Naive thymus-derived CD8-positive, alpha-beta T cell (primary cell): ENCODE measurements at regions not wholly inside any gene's neighbourhood (a gene's known extent, or its start where the extent isn't known, plus 50 kb on each side); places are given as distances from the start of the nearest gene placed in this dataset.

Source experiments
- ATAC-seq, 2 donors: fragments of 150-1000 bp; cut with Tn5 transposase in 1 of 2; sonication (Bioruptor Pico), chemical (Tn5 transposase) in 1 of 2; 1 replicate in 1 of 2; 2 replicates in 1 of 2; pipeline ENCODE4 v1.10.0; 2021; ENCODE audit warnings: mild to moderate bottlenecking in 2 of 2, moderate library complexity in 2 of 2
- POLR2A ChIA-PET: fragments of 350-600 bp; sonication (Branson Sonifier 250); formaldehyde crosslinking; loops from one replicate; lab custom pipeline; 2021; ENCODE audit warnings: antibody characterized with exemption; lab: Charles Lee
- DNase-seq, 10 donors: peaks; one replicate each; pipeline versions ENCODE4 v3.0.0 to v3.0.0-alpha.2; 2020 to 2022
- H3K27ac Mint-ChIP-seq, 10 donors: one replicate each; pipeline ENCODE4 v1.8.0; 2020 to 2022; ENCODE audit warnings: mild to moderate bottlenecking in 10 of 10, mixed read lengths in 10 of 10, moderate library complexity in 4 of 10, inconsistent platforms in 1 of 10
- H3K27me3 Mint-ChIP-seq, 5 donors: one replicate each; pipeline ENCODE4 v1.8.0; 2021 to 2022; ENCODE audit warnings: mixed read lengths in 5 of 5
- H3K36me3 Mint-ChIP-seq, 3 donors: one replicate each; pipeline ENCODE4 v1.8.0; 2020 to 2022; ENCODE audit warnings: mixed read lengths in 3 of 3, mild to moderate bottlenecking in 2 of 3, inconsistent platforms in 1 of 3
- H3K4me1 Mint-ChIP-seq, 4 donors: one replicate each; pipeline ENCODE4 v1.8.0; 2021 to 2022; ENCODE audit warnings: mixed read lengths in 4 of 4
- H3K4me3 Mint-ChIP-seq, 10 donors: one replicate each; pipeline ENCODE4 v1.8.0; 2020 to 2022; ENCODE audit warnings: mild to moderate bottlenecking in 10 of 10, mixed read lengths in 10 of 10, moderate library complexity in 6 of 10, inconsistent platforms in 1 of 10
- H3K9me3 Mint-ChIP-seq, 9 donors: one replicate each; pipeline ENCODE4 v1.8.0; 2020 to 2022; ENCODE audit warnings: mixed read lengths in 9 of 9, mild to moderate bottlenecking in 3 of 9, inconsistent platforms in 1 of 9, moderate library complexity in 1 of 9

DNA sequence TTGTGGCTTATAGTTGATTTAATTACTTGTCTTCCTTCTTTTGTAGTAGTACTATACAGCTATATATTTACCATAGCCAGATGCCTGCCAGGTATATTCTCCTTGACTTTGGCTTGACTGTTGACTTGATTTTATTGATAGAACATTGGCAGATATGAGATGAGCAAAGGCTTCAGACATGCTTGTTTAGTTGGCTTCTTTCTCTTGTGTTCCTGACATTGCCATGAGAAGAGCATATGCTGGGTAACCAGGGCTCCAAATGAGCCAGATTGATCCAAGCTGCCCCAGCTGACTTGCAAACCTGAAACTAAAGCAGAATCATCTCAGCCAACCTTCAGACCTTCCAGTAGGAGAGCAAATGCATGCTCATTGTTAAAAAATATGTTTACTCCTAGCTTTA, 508.1 kb upstream of the BTBD3 start:
- no peaks in the 10 kb centered on the region for H3K4me1 Mint-ChIP-seq
- POLR2A ChIA-PET: no interaction called here
- H3K27ac Mint-ChIP-seq: no peak overlapping the region
- H3K36me3 Mint-ChIP-seq: no peaks in the 10 kb centered on the region
- ATAC-seq (no peak), DNase-seq (no peak)
- H3K9me3 Mint-ChIP-seq: peaks cover 0 to 33% (median 7%) of the 10 kb centered on the region in 9 donors
- no peak overlapping the region for H3K4me3 Mint-ChIP-seq
- no peaks in the 10 kb centered on the region for H3K27me3 Mint-ChIP-seq

DNA sequence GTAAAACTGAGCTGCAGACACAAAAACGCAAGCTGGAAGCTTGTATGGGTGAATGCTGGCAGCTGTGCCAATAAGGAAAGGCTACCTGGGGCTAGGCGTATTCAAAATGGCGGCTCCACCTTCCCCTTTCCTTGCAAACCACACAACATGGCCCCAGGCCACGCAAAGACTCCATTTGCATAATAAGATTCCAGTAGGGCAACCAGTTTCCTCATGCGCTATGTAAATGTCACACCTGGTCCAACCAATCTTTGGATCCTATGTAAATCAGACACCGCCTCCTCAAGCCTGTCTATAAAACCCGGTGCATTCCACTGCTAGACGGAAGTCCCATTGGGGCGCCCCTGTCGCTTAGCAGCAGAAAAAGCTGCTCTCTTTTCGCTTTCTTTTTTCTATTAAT, 505.9 kb upstream of the BTBD3 start:
- H3K9me3 Mint-ChIP-seq: peaks cover 0 to 33% (median 7%) of the 10 kb centered on the region in 9 donors
- H3K4me1 Mint-ChIP-seq: no peaks in the 10 kb centered on the region
- H3K27ac Mint-ChIP-seq: no peak overlapping the region
- no peaks in the 10 kb centered on the region for H3K36me3 Mint-ChIP-seq
- POLR2A ChIA-PET: no interaction called here
- DNase-seq: no peak
- no peak for ATAC-seq
- no peaks in the 10 kb centered on the region for H3K27me3 Mint-ChIP-seq
- H3K4me3 Mint-ChIP-seq: no peak overlapping the region

DNA sequence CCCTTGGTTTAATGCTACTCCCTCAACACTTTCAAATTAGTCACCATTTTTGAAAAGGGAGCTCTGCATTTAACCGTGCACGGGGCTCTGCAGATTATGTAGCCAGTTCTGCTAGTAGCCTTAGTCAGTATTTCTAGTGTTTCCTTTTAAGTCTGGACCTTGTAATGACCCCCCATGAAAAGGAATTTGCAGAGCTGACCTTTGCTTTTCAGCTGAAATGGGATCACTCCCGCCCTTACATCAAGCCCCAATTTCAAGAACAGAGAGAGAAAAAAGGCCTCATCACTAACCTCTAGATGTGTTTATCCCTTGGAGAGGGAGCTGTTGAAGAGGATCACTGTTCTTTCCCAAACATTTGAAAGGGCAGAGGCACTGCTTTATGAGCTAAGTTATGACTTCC, 490.7 kb upstream of the BTBD3 start:
- peaks cover 0 to 6% (median 0%) of the 10 kb centered on the region in 9 donors for H3K9me3 Mint-ChIP-seq
- no peaks in the 10 kb centered on the region for H3K36me3 Mint-ChIP-seq
- no peaks in the 10 kb centered on the region for H3K27me3 Mint-ChIP-seq
- ATAC-seq: no peak
- H3K27ac Mint-ChIP-seq: no peak overlapping the region
- POLR2A ChIA-PET: no interaction called here
- DNase-seq: no peak
- no peaks in the 10 kb centered on the region for H3K4me1 Mint-ChIP-seq
- no peak overlapping the region for H3K4me3 Mint-ChIP-seq

DNA sequence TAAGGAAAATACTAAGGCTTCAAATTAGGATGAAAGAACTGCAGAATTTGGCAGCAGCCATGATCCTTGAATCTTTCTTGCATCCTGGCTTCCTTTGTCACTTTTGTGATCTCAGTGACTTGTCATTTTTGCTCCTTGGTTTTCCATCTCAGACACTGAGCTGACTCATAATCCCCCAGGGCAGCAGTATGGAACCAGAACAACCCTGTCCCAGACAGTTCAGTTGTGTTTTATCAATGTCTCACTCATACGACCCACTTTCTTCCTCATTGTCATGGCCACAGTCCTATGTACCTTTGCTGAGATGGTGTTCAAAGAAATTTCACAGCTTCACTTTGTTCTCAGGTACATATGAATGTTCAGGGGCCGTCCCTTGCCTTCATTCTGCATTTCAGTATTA, 488.5 kb upstream of the BTBD3 start:
- POLR2A ChIA-PET: no interaction called here
- Mint-ChIP-seq H3K36me3 (no peaks in the 10 kb centered on the region), H3K9me3 (peaks cover 0 to 7% (median 2%) of the 10 kb centered on the region in 9 donors), H3K27me3 (no peaks in the 10 kb centered on the region), H3K4me1 (no peaks in the 10 kb centered on the region), H3K27ac (no peak overlapping the region), H3K4me3 (no peak overlapping the region)
- DNase-seq: no peak
- no peak for ATAC-seq

DNA sequence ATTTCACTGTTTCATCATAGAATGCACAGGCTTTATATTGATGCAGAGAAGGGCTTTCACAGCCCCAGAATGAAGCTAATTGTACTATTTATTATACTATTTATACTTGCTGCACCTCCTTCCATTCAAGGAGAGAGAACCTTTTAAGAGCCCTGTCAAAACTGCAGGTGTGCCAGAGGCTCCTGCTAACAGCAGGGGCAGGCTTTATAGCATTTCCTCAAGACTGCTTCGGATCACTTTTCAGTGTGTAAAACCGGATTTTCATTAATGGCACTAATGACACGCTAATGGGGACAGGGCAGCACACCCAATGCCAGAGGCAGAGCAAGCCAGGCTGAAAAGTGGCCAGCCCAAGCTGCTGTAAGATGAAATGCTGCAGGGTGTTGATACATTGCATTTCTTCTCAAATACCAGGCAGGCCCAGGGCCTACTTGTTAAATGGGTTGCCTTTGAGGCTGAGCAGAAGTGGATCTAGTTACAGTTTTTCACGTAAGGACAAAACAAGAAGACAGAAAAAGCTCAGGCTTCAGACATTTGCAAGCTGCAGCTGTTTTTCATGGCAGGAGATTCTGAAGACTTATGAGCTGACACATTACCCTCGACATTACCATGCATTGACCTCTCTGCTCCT, 487.7 kb upstream of the BTBD3 start:
- POLR2A ChIA-PET: no interaction called here
- Mint-ChIP-seq H3K27ac (no peak overlapping the region), H3K9me3 (peaks cover 0 to 13% (median 7%) of the 10 kb centered on the region in 9 donors), H3K4me3 (no peak overlapping the region), H3K4me1 (no peaks in the 10 kb centered on the region), H3K27me3 (no peaks in the 10 kb centered on the region), H3K36me3 (no peaks in the 10 kb centered on the region)
- no peak for ATAC-seq
- no peak for DNase-seq

DNA sequence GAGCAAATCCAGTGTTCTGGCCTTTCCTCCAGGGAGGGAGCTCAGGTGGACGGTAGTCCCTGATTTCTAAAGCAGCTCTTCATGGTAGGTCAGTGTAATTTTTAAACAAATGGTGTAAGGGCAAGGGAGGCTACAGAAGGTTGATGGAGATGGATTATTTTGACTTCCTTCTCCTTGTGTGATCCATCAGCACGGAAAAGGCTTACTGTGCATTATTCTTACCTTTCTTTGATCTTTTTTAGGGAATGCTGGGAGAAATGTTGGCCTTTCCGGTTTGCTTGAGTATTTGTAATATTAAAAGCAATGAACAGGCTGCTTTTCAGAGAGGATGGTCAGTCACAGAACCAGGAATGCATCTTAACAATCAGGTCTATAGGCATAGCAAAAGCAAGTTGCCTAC, 487.0 kb upstream of the BTBD3 start:
- POLR2A ChIA-PET: no interaction called here
- Mint-ChIP-seq H3K9me3 (peaks cover 0 to 17% (median 9%) of the 10 kb centered on the region in 9 donors), H3K4me3 (no peak overlapping the region), H3K36me3 (no peaks in the 10 kb centered on the region), H3K27ac (no peak overlapping the region), H3K27me3 (no peaks in the 10 kb centered on the region), H3K4me1 (no peaks in the 10 kb centered on the region)
- ATAC-seq (no peak), DNase-seq (no peak)

DNA sequence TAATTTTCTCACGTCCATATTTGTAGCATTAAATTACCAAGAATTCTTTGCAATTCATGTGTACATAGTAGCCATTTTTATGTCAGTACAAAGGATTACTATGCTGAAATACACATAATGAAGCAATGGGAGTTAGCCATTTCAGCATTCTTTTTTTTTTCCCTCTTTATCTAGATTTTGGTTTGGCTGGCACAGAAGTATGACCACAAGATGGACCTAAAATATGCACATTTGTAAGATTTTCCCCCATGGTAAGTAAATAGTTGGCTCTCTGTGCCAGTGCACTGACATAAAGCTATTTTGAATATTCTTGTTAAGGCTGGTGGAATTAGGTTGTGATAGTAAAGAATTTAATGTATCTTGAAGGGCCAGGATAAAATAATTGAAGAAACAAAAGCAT, 486.1 kb upstream of the BTBD3 start:
- Mint-ChIP-seq H3K4me3 (no peak overlapping the region), H3K4me1 (no peaks in the 10 kb centered on the region), H3K36me3 (peaks cover 0 to 4% (median 0%) of the 10 kb centered on the region in 3 donors), H3K27me3 (no peaks in the 10 kb centered on the region), H3K9me3 (peaks cover 0 to 27% (median 13%) of the 10 kb centered on the region in 9 donors), H3K27ac (no peak overlapping the region)
- DNase-seq (no peak), ATAC-seq (no peak)
- POLR2A ChIA-PET: no interaction called here

DNA sequence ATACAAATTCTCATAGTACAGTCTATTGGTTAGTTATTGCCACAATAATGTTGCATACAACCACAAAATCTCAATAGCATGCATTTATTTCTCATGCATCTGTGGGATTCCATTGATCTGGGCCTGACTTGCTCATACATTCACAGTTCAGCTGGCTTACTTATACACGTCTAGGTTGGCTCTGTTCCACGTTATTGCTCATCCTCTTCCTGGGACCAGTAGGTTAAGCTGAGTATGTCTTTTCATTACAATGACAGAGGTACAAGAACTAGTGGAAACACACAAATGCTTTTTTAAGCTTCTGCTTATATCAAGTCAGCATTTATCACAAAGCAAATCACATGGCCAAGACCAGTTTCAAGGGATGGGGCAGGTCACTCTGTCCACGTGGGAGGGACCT, 485.3 kb upstream of the BTBD3 start:
- H3K4me3 Mint-ChIP-seq: no peak overlapping the region
- no peak for ATAC-seq
- H3K4me1 Mint-ChIP-seq: no peaks in the 10 kb centered on the region
- H3K36me3 Mint-ChIP-seq: peaks cover 0 to 5% (median 0%) of the 10 kb centered on the region in 3 donors
- no peaks in the 10 kb centered on the region for H3K27me3 Mint-ChIP-seq
- peaks cover 0 to 34% (median 14%) of the 10 kb centered on the region in 9 donors for H3K9me3 Mint-ChIP-seq
- POLR2A ChIA-PET: no interaction called here
- no peak overlapping the region for H3K27ac Mint-ChIP-seq
- no peak for DNase-seq

DNA sequence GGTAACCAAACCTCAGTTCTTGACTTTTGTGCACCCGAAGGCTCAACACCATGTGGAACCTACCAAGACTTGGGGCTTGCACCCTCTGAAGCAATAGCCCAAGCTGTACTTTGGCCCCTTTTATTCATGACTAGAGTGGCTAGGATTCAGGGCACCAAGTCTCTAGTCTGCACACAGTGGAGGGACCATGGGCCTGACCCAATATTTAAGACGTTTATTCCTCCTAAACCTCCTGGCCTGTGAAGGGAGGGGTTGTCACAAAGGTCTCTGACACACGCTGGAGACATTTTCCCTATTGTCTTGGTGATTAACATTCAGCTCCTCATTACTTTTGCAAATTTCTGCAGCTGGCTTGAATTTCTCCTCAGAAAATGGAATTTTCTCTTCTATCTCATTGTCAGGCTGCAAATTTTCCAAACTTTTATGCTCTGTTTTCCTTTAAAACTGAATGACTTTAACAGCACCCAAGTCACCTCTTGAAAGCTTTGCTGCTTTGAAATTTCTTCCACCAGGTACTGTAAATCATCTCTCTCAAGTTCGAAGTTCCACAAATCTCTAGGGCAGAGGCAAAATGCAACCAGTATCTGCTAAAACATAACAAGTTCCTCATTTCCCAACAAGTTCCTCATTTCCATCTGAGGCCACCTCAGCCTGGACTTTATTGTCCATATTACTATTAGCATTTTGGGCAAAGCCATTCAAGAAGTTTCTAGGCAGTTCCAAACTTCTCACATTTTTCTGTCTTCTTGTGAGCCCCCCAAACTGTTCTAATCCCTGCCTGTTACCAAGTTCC, 481.4 kb upstream of the BTBD3 start:
- H3K4me3 Mint-ChIP-seq: no peak overlapping the region
- no peak overlapping the region for H3K27ac Mint-ChIP-seq
- peaks cover 5 to 34% (median 12%) of the 10 kb centered on the region in 9 donors for H3K9me3 Mint-ChIP-seq
- ATAC-seq (no peak), DNase-seq (no peak)
- H3K36me3 Mint-ChIP-seq: peaks cover 0 to 5% (median 0%) of the 10 kb centered on the region in 3 donors
- H3K27me3 Mint-ChIP-seq: no peaks in the 10 kb centered on the region
- POLR2A ChIA-PET: no interaction called here
- H3K4me1 Mint-ChIP-seq: no peaks in the 10 kb centered on the region

DNA sequence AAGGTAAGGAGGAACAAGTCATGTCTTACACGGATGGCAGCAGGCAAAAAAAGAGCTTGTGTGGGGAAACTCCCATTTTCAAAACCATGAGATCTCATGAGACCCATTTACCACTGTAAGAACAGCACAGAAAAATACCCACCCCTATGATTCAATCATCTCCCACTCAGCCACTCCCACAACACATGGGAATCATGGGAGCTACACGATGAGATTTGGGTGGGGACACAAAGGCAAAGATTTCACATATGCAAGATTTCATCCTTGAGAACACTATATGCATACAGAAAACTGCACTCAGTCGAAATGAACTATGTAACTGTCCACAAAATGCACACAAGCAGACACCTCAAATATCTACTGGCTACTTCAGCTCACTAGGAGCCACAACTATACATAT, 480.6 kb upstream of the BTBD3 start:
- POLR2A ChIA-PET: no interaction called here
- DNase-seq (no peak), ATAC-seq (no peak)
- H3K27ac Mint-ChIP-seq: no peak overlapping the region
- H3K9me3 Mint-ChIP-seq: peaks cover 5 to 34% (median 12%) of the 10 kb centered on the region in 9 donors
- peaks cover 0 to 5% (median 0%) of the 10 kb centered on the region in 3 donors for H3K36me3 Mint-ChIP-seq
- no peak overlapping the region for H3K4me3 Mint-ChIP-seq
- H3K4me1 Mint-ChIP-seq: no peaks in the 10 kb centered on the region
- no peaks in the 10 kb centered on the region for H3K27me3 Mint-ChIP-seq

DNA sequence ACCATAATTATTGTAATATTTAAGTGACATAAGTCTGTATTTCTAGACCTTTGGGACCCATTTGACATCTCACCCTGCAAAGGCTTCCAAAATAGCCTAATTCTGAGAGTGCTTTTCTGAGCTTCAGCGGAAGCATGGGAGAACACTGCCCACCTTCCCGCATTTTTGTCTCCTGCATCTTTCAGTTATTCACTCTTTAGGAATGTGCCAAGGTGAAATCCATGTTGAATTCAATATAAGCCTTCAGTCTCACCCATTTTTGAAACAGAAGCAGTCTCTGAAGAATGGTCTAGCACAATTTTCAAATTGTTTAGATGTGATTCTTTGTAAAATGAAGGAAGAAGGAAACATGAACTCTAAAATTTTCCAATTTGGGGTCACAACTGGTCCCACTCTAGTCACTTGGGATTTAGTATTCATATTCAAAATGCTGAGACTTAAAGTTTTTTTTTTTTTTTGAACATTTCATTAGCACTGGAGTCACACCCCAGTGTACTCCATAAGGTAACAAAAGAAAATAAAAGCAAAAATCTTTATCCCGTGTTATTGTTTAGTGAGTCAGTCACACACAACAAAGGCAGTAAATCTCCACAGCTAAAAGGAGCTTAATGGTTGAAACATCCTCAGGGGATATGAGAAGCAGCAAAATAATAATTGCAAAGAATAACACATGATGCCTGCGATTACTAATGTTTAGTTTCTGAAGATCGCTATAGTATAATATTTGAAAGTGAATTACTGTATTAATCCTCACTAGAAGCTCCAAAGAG, 479.9 kb upstream of the BTBD3 start:
- POLR2A ChIA-PET: no interaction called here
- Mint-ChIP-seq H3K36me3 (peaks cover 0 to 5% (median 0%) of the 10 kb centered on the region in 3 donors), H3K4me1 (no peaks in the 10 kb centered on the region), H3K27ac (no peak overlapping the region), H3K27me3 (no peaks in the 10 kb centered on the region), H3K4me3 (no peak overlapping the region), H3K9me3 (peaks cover 5 to 34% (median 12%) of the 10 kb centered on the region in 9 donors)
- ATAC-seq (no peak), DNase-seq (no peak)

DNA sequence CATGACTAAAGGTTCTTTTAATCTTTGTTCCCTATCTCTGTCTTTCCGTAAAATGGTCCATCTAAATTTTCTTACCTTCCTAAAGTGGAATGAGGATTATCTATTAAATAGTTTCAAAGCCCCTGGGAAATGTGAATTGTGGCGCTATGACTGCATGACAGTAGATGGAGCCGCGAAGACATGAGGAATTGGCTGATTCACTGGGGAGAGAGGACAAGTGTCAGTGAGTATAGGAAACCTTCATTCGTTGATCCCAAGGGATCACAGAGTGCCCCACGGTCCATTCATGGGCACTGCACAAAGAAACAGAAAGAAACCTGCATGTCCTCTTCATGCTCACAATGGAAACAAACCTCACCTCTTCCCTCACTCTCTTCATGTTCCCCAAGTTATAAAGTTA, 479.3 kb upstream of the BTBD3 start:
- Mint-ChIP-seq H3K36me3 (peaks cover 0 to 5% (median 0%) of the 10 kb centered on the region in 3 donors), H3K4me1 (no peaks in the 10 kb centered on the region)
- POLR2A ChIA-PET: no interaction called here

More for the DNA sequence above, 479.3 kb upstream of the BTBD3 start:
- H3K4me3 Mint-ChIP-seq: no peak overlapping the region
- ATAC-seq (no peak), DNase-seq (no peak)
- H3K27me3 Mint-ChIP-seq: no peaks in the 10 kb centered on the region
- peaks cover 5 to 34% (median 10%) of the 10 kb centered on the region in 9 donors for H3K9me3 Mint-ChIP-seq
- H3K27ac Mint-ChIP-seq: no peak overlapping the region
